H1 (cell line): ENCODE measurements at regions not wholly inside any gene's neighbourhood (a gene's known extent, or its start where the extent isn't known, plus 50 kb on each side); places are given as distances from the start of the nearest gene placed in this dataset.
"Not testable (repeated sequence)": the region's sequence is repeated elsewhere in the genome, so short reads cannot be mapped to it uniquely, and the experiment has no call there.

Experiments used
- CTCF ChIA-PET: fragments of 300-600 bp; sonication (Branson Sonifier 250); formaldehyde crosslinking; loops from one replicate; lab custom pipeline; 2021; ENCODE audit not compliant: partially characterized antibody; lab: Charles Lee
- POLR2A ChIA-PET: fragments of 300-600 bp; sonication (Branson Sonifier 250); formaldehyde crosslinking; loops from one replicate; lab custom pipeline; 2021; ENCODE audit warnings: inconsistent platforms; ENCODE audit not compliant: partially characterized antibody; lab: Charles Lee
- DNase-seq, 2 experiments: peaks; one replicate each; pipeline versions ENCODE4 v3.0.0 to v3.0.0-alpha.2; 2010 to 2022; ENCODE audit warnings: low spot score in 2 of 2, low read depth in 1 of 2, mixed read lengths in 1 of 2
- FAIRE-seq: peaks from 2 replicates; lab custom pipeline; 2011; peaks lifted over from hg19 to GRCh38; lab: Jason Lieb, UNC
- H2AFZ ChIP-seq: 2 replicates; pipeline ENCODE4 v1.8.1; 2012; ENCODE audit warnings: low read length, inconsistent platforms
- H2AK5ac ChIP-seq: 2 replicates; pipeline ENCODE4 v1.6.1; 2013; ENCODE audit warnings: low read depth, low read length
- H2BK120ac ChIP-seq: replicated peaks from 2 replicates; pipeline ENCODE3; 2013; ENCODE audit warnings: low read depth, low read length, inconsistent platforms
- H2BK12ac ChIP-seq: 2 replicates; pipeline ENCODE4 v1.6.1; 2013; ENCODE audit warnings: low read depth, low read length
- H2BK15ac ChIP-seq: 2 replicates; pipeline ENCODE4 v1.6.1; 2013; ENCODE audit warnings: low read length
- H2BK20ac ChIP-seq: 2 replicates; pipeline ENCODE4 v1.6.1; 2013; ENCODE audit warnings: low read length
- H2BK5ac ChIP-seq: 2 replicates; pipeline ENCODE4 v1.6.1; 2013; ENCODE audit warnings: low read depth, low read length
- H3K14ac ChIP-seq: 2 replicates; pipeline ENCODE4 v1.6.1; 2013; ENCODE audit warnings: inconsistent platforms; ENCODE audit not compliant: insufficient read length
- H3K18ac ChIP-seq: 2 replicates; pipeline ENCODE4 v1.6.1; 2013; ENCODE audit warnings: low read length; ENCODE audit errors: extremely low read depth
- H3K23ac ChIP-seq: 2 replicates; pipeline ENCODE4 v1.6.1; 2013; ENCODE audit warnings: inconsistent platforms; ENCODE audit not compliant: insufficient read length
- H3K23me2 ChIP-seq: 2 replicates; pipeline ENCODE4 v1.6.1; 2013; ENCODE audit warnings: low read depth, low read length
- H3K27ac ChIP-seq: 2 replicates; pipeline ENCODE4 v1.6.1; 2011; ENCODE audit warnings: low read depth, low read length, inconsistent platforms
- H3K27me3 ChIP-seq, 4 experiments: replicated peaks in 1 of 4; 1 replicate in 1 of 4; 2 replicates in 3 of 4; pipeline versions ENCODE4 v1.6.1 to v1.8.1; 2011 to 2013; ENCODE audit warnings: low read length in 3 of 4, mild to moderate bottlenecking in 3 of 4, inconsistent platforms in 2 of 4, mixed read lengths in 2 of 4, moderate library complexity in 1 of 4; ENCODE audit not compliant: control insufficient read depth in 3 of 4, insufficient read depth in 3 of 4; ENCODE audit errors: extremely low read depth in 1 of 4
- H3K36me3 ChIP-seq, 4 experiments: 2 replicates each; pipeline versions ENCODE4 v1.6.1 to v1.8.1; 2011 to 2013; ENCODE audit warnings: mild to moderate bottlenecking in 4 of 4, low read length in 3 of 4, moderate library complexity in 2 of 4, control low read depth in 1 of 4, inconsistent platforms in 1 of 4; ENCODE audit not compliant: insufficient read depth in 4 of 4, control insufficient read depth in 2 of 4
- H3K4ac ChIP-seq: replicated peaks from 2 replicates; pipeline ENCODE3; 2013; ENCODE audit warnings: low read length, low read depth, mixed read lengths, inconsistent platforms; ENCODE audit not compliant: insufficient read length
- H3K4me1 ChIP-seq, 4 experiments: replicated peaks in 1 of 4; 1 replicate in 1 of 4; 2 replicates in 3 of 4; pipeline versions ENCODE4 v1.6.1 to v1.8.1; 2011 to 2013; ENCODE audit warnings: low read length in 3 of 4, inconsistent platforms in 2 of 4, mixed read lengths in 1 of 4; ENCODE audit not compliant: insufficient read depth in 4 of 4, control insufficient read depth in 3 of 4
- H3K4me2 ChIP-seq, 2 experiments: 2 replicates each; pipeline versions ENCODE4 v1.6.1 to v1.8.1; 2011 to 2013; ENCODE audit warnings: low read depth in 2 of 2, low read length in 2 of 2, control low read depth in 1 of 2, inconsistent platforms in 1 of 2, mild to moderate bottlenecking in 1 of 2; ENCODE audit not compliant: insufficient read depth in 1 of 2
- H3K4me3 ChIP-seq, 4 experiments: fragments of 200-600, 300-600 bp in 1 of 4; sonication (generic), shearing (Covaris generic), sonication (Bioruptor Twin) in 1 of 4; 2 replicates each; pipeline versions ENCODE4 v1.5.1 to v1.8.1; 2011 to 2016; ENCODE audit warnings: low read length in 4 of 4, low read depth in 3 of 4, control low read depth in 2 of 4, inconsistent platforms in 2 of 4, mild to moderate bottlenecking in 2 of 4, mixed read lengths in 1 of 4, moderate library complexity in 1 of 4; ENCODE audit not compliant: insufficient read depth in 2 of 4; ENCODE audit errors: extremely low read depth in 1 of 4
- H3K56ac ChIP-seq: replicated peaks from 2 replicates; pipeline ENCODE3; 2013; ENCODE audit warnings: low read depth, mild to moderate bottlenecking, mixed read lengths, low read length, inconsistent platforms; ENCODE audit not compliant: insufficient read length
- H3K79me1 ChIP-seq: 2 replicates; pipeline ENCODE4 v1.6.1; 2013; ENCODE audit warnings: low read depth, low read length, control low read depth
- H3K79me2 ChIP-seq, 2 experiments: 2 replicates each; pipeline versions ENCODE4 v1.6.1 to v1.8.1; 2012 to 2013; ENCODE audit warnings: low read length in 2 of 2, mild to moderate bottlenecking in 2 of 2, inconsistent platforms in 1 of 2; ENCODE audit not compliant: insufficient read depth in 2 of 2, control insufficient read depth in 1 of 2
- H3K9ac ChIP-seq, 4 experiments: replicated peaks in 1 of 4; 1 replicate in 1 of 4; 2 replicates in 3 of 4; pipeline versions ENCODE4 v1.6.1 to v1.8.1; 2011 to 2013; ENCODE audit warnings: low read depth in 3 of 4, low read length in 3 of 4, control low read depth in 2 of 4, mild to moderate bottlenecking in 2 of 4, moderate library complexity in 2 of 4, inconsistent platforms in 1 of 4; ENCODE audit errors: extremely low read depth in 1 of 4
- H3K9me3 ChIP-seq, 2 experiments: 2 replicates each; pipeline versions ENCODE4 v1.6.1 to v1.8.1; 2012 to 2013; ENCODE audit warnings: mild to moderate bottlenecking in 2 of 2, moderate library complexity in 2 of 2, control low read depth in 1 of 2, inconsistent platforms in 1 of 2, low read depth in 1 of 2, low read length in 1 of 2, mixed read lengths in 1 of 2; ENCODE audit not compliant: insufficient read depth in 2 of 2
- H4K20me1 ChIP-seq, 2 experiments: replicated peaks in 1 of 2; 2 replicates each; pipeline versions ENCODE3 to v1.8.1; 2011 to 2013; ENCODE audit warnings: inconsistent platforms in 2 of 2, low read length in 2 of 2, mild to moderate bottlenecking in 1 of 2; ENCODE audit not compliant: insufficient read depth in 2 of 2, control insufficient read depth in 1 of 2
- H4K5ac ChIP-seq: 2 replicates; pipeline ENCODE4 v1.6.1; 2013; ENCODE audit warnings: low read length, low read depth, mixed read lengths, inconsistent platforms; ENCODE audit not compliant: insufficient read length
- H4K8ac ChIP-seq: 2 replicates; pipeline ENCODE4 v1.8.0; 2013; ENCODE audit warnings: mild to moderate bottlenecking, moderate library complexity, low read length, inconsistent platforms; ENCODE audit not compliant: insufficient read depth; ENCODE audit errors: extremely low read depth
- H4K91ac ChIP-seq: replicated peaks from 2 replicates; pipeline ENCODE3; 2013; ENCODE audit warnings: low read length, mixed read lengths, inconsistent platforms; ENCODE audit not compliant: insufficient read length
- WGBS, 2 experiments: shearing (Covaris generic) in 1 of 2; methylation state at CpG; one replicate each; pipeline versions ENCODE4 v1.1.6 to v1.1.7; 2013 to 2015; ENCODE audit warnings: low lambda C conversion rate in 2 of 2, mixed read lengths in 2 of 2, inconsistent platforms in 1 of 2, low coverage in 1 of 2, missing lambda C conversion rate in 1 of 2; ENCODE audit not compliant: insufficient replicate concordance in 2 of 2, insufficient coverage in 1 of 2, insufficient read length in 1 of 2; ENCODE audit errors: extremely low coverage in 1 of 2, missing lambda C conversion rate in 1 of 2; 5-methylcytosine and 5-hydroxymethylcytosine counted together

DNA sequence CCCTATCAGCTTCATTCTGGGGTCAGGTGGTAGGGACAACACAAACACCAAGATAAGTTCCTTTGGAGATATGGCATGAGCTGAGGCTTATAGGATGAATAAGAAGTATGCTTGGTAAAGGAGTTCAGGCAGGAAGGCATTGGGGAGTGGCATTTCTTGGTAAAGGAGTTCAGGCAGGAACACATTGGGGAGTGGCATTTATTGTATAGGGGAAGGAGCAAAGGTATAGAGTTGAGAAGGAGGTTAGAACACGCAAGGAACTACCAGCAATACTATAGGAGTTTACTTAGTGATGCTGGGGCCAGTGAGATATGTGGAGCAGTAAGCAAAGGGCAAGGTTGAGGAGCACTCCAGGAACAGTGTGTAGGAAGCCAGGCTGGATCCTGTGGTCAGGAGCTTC is 625.9 kb downstream of the TTLL7 start:
- H4K91ac ChIP-seq, H3K27me3 ChIP-seq, H3K14ac ChIP-seq, H2BK120ac ChIP-seq, H3K36me3 ChIP-seq, H4K20me1 ChIP-seq, H4K8ac ChIP-seq, H3K79me1 ChIP-seq, DNase-seq, H3K27ac ChIP-seq, H3K9ac ChIP-seq, H2BK12ac ChIP-seq, POLR2A ChIA-PET, H2BK20ac ChIP-seq, FAIRE-seq, H3K4me1 ChIP-seq, H2BK5ac ChIP-seq, H3K9me3 ChIP-seq, H3K4ac ChIP-seq, H3K4me3 ChIP-seq, H2AFZ ChIP-seq, H3K56ac ChIP-seq, H3K79me2 ChIP-seq, H4K5ac ChIP-seq, H2AK5ac ChIP-seq, H3K18ac ChIP-seq, CTCF ChIA-PET, H3K23ac ChIP-seq, H2BK15ac ChIP-seq, H3K23me2 ChIP-seq, H3K4me2 ChIP-seq: not testable (repeated sequence)
- WGBS, 2 experiments, result 100% methylated on average over 1 of the region's 1 CpG; no CpG with 5 or more reads in 1 of the 2 experiments

DNA sequence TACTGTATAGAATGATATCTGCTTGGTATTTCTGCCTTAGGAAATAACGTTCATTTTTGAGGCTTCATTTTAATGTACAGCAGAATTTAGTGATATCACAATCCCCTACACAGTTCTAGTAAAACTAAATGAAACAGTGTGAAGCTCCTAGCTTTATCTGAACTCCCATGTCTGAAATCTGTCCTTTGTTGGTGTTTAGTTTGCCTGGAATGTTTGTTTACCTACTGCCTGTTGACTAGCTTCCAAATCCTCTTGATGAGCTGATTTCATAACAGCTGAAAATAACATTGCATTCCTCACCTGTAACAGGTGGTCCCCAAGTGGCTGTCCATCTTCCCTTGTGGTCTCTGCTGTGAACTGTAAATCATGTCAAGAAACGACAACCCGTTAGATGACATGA is 629.1 kb downstream of the TTLL7 start:
- FAIRE-seq, result peak; percentile 58
- H3K23me2 ChIP-seq, H3K56ac ChIP-seq, H2AK5ac ChIP-seq, H3K4me3 ChIP-seq, H2BK20ac ChIP-seq, H3K79me1 ChIP-seq, H4K91ac ChIP-seq, H3K4ac ChIP-seq, H3K36me3 ChIP-seq, H3K4me2 ChIP-seq, H3K9ac ChIP-seq, DNase-seq, H2BK5ac ChIP-seq, H4K20me1 ChIP-seq, H3K18ac ChIP-seq, H3K4me1 ChIP-seq, H3K79me2 ChIP-seq, H3K27ac ChIP-seq, POLR2A ChIA-PET, H2AFZ ChIP-seq, H2BK15ac ChIP-seq, H2BK120ac ChIP-seq, H2BK12ac ChIP-seq, H3K14ac ChIP-seq, H3K27me3 ChIP-seq, H4K5ac ChIP-seq, H3K9me3 ChIP-seq, H4K8ac ChIP-seq, CTCF ChIA-PET, H3K23ac ChIP-seq: not testable (repeated sequence)
- 52% methylated on average over 3 of the region's 3 CpGs; no CpG with 5 or more reads in 1 of the 2 experiments for WGBS, 2 experiments
